K562 (cell line): ENCODE measurements at regions not wholly inside any gene's neighbourhood (a gene's known extent, or its start where the extent isn't known, plus 50 kb on each side); places are given as distances from the start of the nearest gene placed in this dataset.

Experiments used
- ATAC-seq: fragments of 200-7000 bp; cut with Tn5 transposase; 3 replicates; pipeline ENCODE4 v1.9.1; 2020; ENCODE audit warnings: moderate library complexity
- BruUV-seq: library from RNA; stranded (reverse); fragments of 400-500 nt; replicated peaks from 2 replicates; lab custom pipeline; 2021; lab: Mats Ljungman, UMichigan
- CTCF ChIA-PET: fragments of 300-600 bp; formaldehyde crosslinking; extraction: SDS; loops from one replicate; lab custom pipeline; 2021; ENCODE audit warnings: low intra/inter-chr PET ratio; lab: Yijun Ruan, JAX
- POLR2A ChIA-PET: fragments of 300-600, 350-650 bp; sonication (Branson Sonifier 250); formaldehyde crosslinking; extraction: SDS; loops from one replicate; lab custom pipeline; 2021; ENCODE audit warnings: antibody characterized with exemption, inconsistent platforms; lab: Yijun Ruan, JAX
- DNase-seq, 4 experiments: peaks; one replicate each; pipeline versions ENCODE4 v3.0.0 to v3.0.0-alpha.2; 2011 to 2018; ENCODE audit warnings: low spot score in 3 of 4, mixed read lengths in 3 of 4; ENCODE audit errors: extremely low read depth in 1 of 4
- FAIRE-seq: peaks from 2 replicates; lab custom pipeline; 2011; peaks lifted over from hg19 to GRCh38; lab: Jason Lieb, UNC
- H2AFZ ChIP-seq: 2 replicates; pipeline ENCODE4 v1.6.0; 2011; ENCODE audit warnings: low read depth, low read length, control low read depth, inconsistent platforms
- H3K27ac ChIP-seq: fragments of 200-600 bp; 3 replicates; pipeline ENCODE4 v1.8.0; 2011; ENCODE audit warnings: low read depth, mild to moderate bottlenecking, control low read depth, inconsistent platforms, low read length, moderate library complexity, mixed read lengths; ENCODE audit errors: extremely low read depth
- H3K27me3 ChIP-seq, 2 experiments: fragments of 300-600 bp in 1 of 2; 2 replicates in 1 of 2; 3 replicates in 1 of 2; pipeline versions ENCODE4 v1.6.0 to v1.8.0; 2011; ENCODE audit warnings: inconsistent platforms in 2 of 2, low read length in 2 of 2, mild to moderate bottlenecking in 1 of 2, mixed read lengths in 1 of 2, moderate library complexity in 1 of 2; ENCODE audit not compliant: control insufficient read depth in 2 of 2, insufficient read depth in 2 of 2
- H3K36me3 ChIP-seq: fragments of 300-600 bp; 3 replicates; pipeline ENCODE4 v1.8.0; 2011; ENCODE audit warnings: mild to moderate bottlenecking, low read length, inconsistent platforms; ENCODE audit not compliant: control insufficient read depth, insufficient read depth
- H3K4me1 ChIP-seq, 2 experiments: fragments of 200-600 bp in 1 of 2; replicated peaks in 1 of 2; 2 replicates in 1 of 2; 3 replicates in 1 of 2; pipeline versions ENCODE4 v1.5.1 to v1.8.0; 2011; ENCODE audit warnings: inconsistent platforms in 2 of 2, low read length in 2 of 2, mild to moderate bottlenecking in 1 of 2, mixed read lengths in 1 of 2, moderate library complexity in 1 of 2; ENCODE audit not compliant: control insufficient read depth in 2 of 2, insufficient read depth in 2 of 2
- H3K4me2 ChIP-seq: 2 replicates; pipeline ENCODE4 v1.6.1; 2011; ENCODE audit warnings: low read length, control low read depth, inconsistent platforms, mixed read lengths; ENCODE audit not compliant: insufficient read depth
- H3K4me3 ChIP-seq: fragments of 200-600 bp; sonication (generic), shearing (Covaris generic); 2 replicates; pipeline ENCODE4 v1.5.1; 2016; ENCODE audit warnings: control low read depth, inconsistent platforms
- H3K79me2 ChIP-seq: fragments of 200-600 bp; 3 replicates; pipeline ENCODE4 v1.8.0; 2011; ENCODE audit warnings: low read length, inconsistent platforms; ENCODE audit not compliant: control insufficient read depth, insufficient read depth
- H3K9ac ChIP-seq, 2 experiments: 2 replicates each; pipeline versions ENCODE4 v1.6.0 to v1.6.1; 2011; ENCODE audit warnings: low read depth in 2 of 2, low read length in 2 of 2, control low read depth in 1 of 2, inconsistent platforms in 1 of 2, mild to moderate bottlenecking in 1 of 2, mixed read lengths in 1 of 2; ENCODE audit not compliant: insufficient read depth in 1 of 2
- H3K9me1 ChIP-seq: one replicate; pipeline ENCODE4 v1.6.0; 2011; ENCODE audit warnings: inconsistent platforms, mild to moderate bottlenecking, low read length, moderate library complexity; ENCODE audit not compliant: control insufficient read depth, insufficient read depth
- H3K9me3 ChIP-seq: replicated peaks from 2 replicates; pipeline ENCODE4 v1.5.1; 2011; ENCODE audit warnings: low read depth, low read length, inconsistent platforms; ENCODE audit not compliant: control insufficient read depth, insufficient read depth
- H4K20me1 ChIP-seq: replicated peaks from 2 replicates; pipeline ENCODE4 v1.6.1; 2011; ENCODE audit warnings: low read length, inconsistent platforms, mixed read lengths; ENCODE audit not compliant: control insufficient read depth, insufficient read depth
- ARID2 ChIP-seq: fragments of 450-650 bp; IDR thresholded peaks from 2 replicates; pipeline ENCODE4 v1.6.1; 2017; ENCODE audit warnings: antibody characterized with exemption, mild to moderate bottlenecking
- ATF2 ChIP-seq: sonication (generic); formaldehyde crosslinking; IDR thresholded peaks from 2 replicates; pipeline ENCODE4 v1.8.1; 2022; ENCODE audit warnings: missing genetic modification reagents
- FOXM1 ChIP-seq, 2 experiments: fragments of 450-650 bp in 1 of 2; sonication (generic) in 1 of 2; formaldehyde crosslinking in 1 of 2; IDR thresholded peaks; 2 replicates each; pipeline versions ENCODE4 v1.6.1 to v1.9.0; 2017 to 2022; ENCODE audit warnings: low read depth in 2 of 2, mild to moderate bottlenecking in 2 of 2, missing genetic modification reagents in 1 of 2, moderate library complexity in 1 of 2
- KAT2B ChIP-seq: IDR thresholded peaks from one replicate; pipeline ENCODE4 v1.6.1; 2012; ENCODE audit warnings: low read depth, mild to moderate bottlenecking, control low read depth, inconsistent platforms, low read length, moderate library complexity
- KDM4B ChIP-seq, 2 experiments: fragments of 450-650 bp in 1 of 2; sonication (generic) in 1 of 2; IDR thresholded peaks; 2 replicates each; pipeline ENCODE4 v1.6.1; 2016 to 2017; ENCODE audit warnings: borderline replicate concordance in 2 of 2, antibody characterized with exemption in 1 of 2, low read depth in 1 of 2, mild to moderate bottlenecking in 1 of 2
- MITF ChIP-seq: IDR thresholded peaks from 2 replicates; pipeline ENCODE4 v1.6.1; 2014; ENCODE audit warnings: antibody characterized with exemption
- SUPT5H ChIP-seq: fragments of 450-650 bp; IDR thresholded peaks from 2 replicates; pipeline ENCODE4 v1.6.1; 2016
- TSC22D4 ChIP-seq: fragments of 450-650 bp; IDR thresholded peaks from 2 replicates; pipeline ENCODE4 v1.6.1; 2016; ENCODE audit warnings: missing genetic modification characterization, missing biosample characterization, control low read depth
- ZBTB7A ChIP-seq: IDR thresholded peaks from 2 replicates; pipeline ENCODE4 v1.6.1; 2011; ENCODE audit warnings: low read depth, mild to moderate bottlenecking, low read length, moderate library complexity, borderline replicate concordance; ENCODE audit not compliant: control insufficient read depth
- ZKSCAN3 ChIP-seq: fragments of 250-450 bp; sonication (Bioruptor Pico); IDR thresholded peaks from 2 replicates; pipeline ENCODE4 v1.4.0; 2020
- ZNF282 ChIP-seq: sonication (generic); formaldehyde crosslinking; IDR thresholded peaks from 2 replicates; pipeline ENCODE4 v1.8.1; 2023; ENCODE audit warnings: missing genetic modification reagents
- WGBS: fragments of 100-300 bp; shearing (Covaris generic); methylation state at CpG from one replicate; pipeline ENCODE4 v1.1.6; 2016; ENCODE audit warnings: low coverage, mixed read lengths; ENCODE audit not compliant: insufficient coverage; ENCODE audit errors: missing lambda C conversion rate; 5-methylcytosine and 5-hydroxymethylcytosine counted together
- in situ Hi-C: fragments of 300-500 bp; cut with MboI; formaldehyde crosslinking; loops from 4 replicates; pipeline ENCODE4 v1.15.0; 2018; ENCODE audit warnings: inconsistent platforms, mixed read lengths
- intact Hi-C: fragments of 100-400 bp; cut with micrococcal nuclease; formaldehyde crosslinking; loops from 2 replicates; pipeline ENCODE4 v1.14.2; 2022

- intact Hi-C loops = no loop called here
- H4K20me1 ChIP-seq = no peaks in the 10 kb centered on the region
- FAIRE-seq = no peak
- no peak overlapping the region for H3K4me3 ChIP-seq
- no peaks in the 10 kb centered on the region for H3K9me1 ChIP-seq
- H3K27ac ChIP-seq = no peak overlapping the region
- TF ChIP-seq ARID2 (no peak), KDM4B (IDR thresholded peaks at IDR 0.05; ENCODE audit: borderline replicate concordance in 2 of 2, low read depth in 1 of 2) (no peak), MITF (no peak), KAT2B (no peak), ZNF282 (CRISPR knock-in tag) (no peak), TSC22D4 (tag) (no peak), FOXM1 (IDR thresholded peaks at IDR 0.05; ENCODE audit: low read depth) (no peak), FOXM1 (CRISPR knock-in tag; IDR thresholded peaks at IDR 0.05; ENCODE audit: low read depth) (no peak), SUPT5H (no peak), ATF2 (CRISPR knock-in tag) (no peak), ZBTB7A (no peak), ZKSCAN3 (CRISPR knock-in tag) (no peak)
- TF ChIP-seq, all 486 proteins: peak for 0
- no TSS peak for BruUV-seq
- no peak overlapping the region for H3K4me2 ChIP-seq
- H2AFZ ChIP-seq = no peak overlapping the region
- no peaks in the 10 kb centered on the region; a peak in 1 of 5 replicates for H3K27me3 ChIP-seq
- no peaks in the 10 kb centered on the region for H3K79me2 ChIP-seq
- DNase-seq (no peak), ATAC-seq (no peak)
- H3K4me1 ChIP-seq = no peaks in the 10 kb centered on the region
- in situ Hi-C loops = no loop called here
- CTCF ChIA-PET = no interaction called here
- H3K9ac ChIP-seq = no peak overlapping the region
- H3K9me3 ChIP-seq = no peaks in the 10 kb centered on the region
- no peaks in the 10 kb centered on the region for H3K36me3 ChIP-seq
- POLR2A ChIA-PET = no interaction called here
- WGBS = 0% methylated on average over 8 of the region's 8 CpGs
Observed at GRCh38 chr12:28967426-28967825, 181.7 kb upstream of the FAR2 start.
